GM21381 (cell line): ENCODE measurements at regions not wholly inside any gene's neighbourhood (a gene's known extent, or its start where the extent isn't known, plus 50 kb on each side); places are given as distances from the start of the nearest gene placed in this dataset.
"Not testable (repeated sequence)": the region's sequence is repeated elsewhere in the genome, so short reads cannot be mapped to it uniquely, and the experiment has no call there.

Source experiments
- ATAC-seq: cut with Tn5 transposase; IDR thresholded peaks from one replicate; pipeline ENCODE4 v1.9.1; 2021; ENCODE audit warnings: mild to moderate bottlenecking, moderate library complexity; ENCODE audit not compliant: unreplicated experiment

DNA sequence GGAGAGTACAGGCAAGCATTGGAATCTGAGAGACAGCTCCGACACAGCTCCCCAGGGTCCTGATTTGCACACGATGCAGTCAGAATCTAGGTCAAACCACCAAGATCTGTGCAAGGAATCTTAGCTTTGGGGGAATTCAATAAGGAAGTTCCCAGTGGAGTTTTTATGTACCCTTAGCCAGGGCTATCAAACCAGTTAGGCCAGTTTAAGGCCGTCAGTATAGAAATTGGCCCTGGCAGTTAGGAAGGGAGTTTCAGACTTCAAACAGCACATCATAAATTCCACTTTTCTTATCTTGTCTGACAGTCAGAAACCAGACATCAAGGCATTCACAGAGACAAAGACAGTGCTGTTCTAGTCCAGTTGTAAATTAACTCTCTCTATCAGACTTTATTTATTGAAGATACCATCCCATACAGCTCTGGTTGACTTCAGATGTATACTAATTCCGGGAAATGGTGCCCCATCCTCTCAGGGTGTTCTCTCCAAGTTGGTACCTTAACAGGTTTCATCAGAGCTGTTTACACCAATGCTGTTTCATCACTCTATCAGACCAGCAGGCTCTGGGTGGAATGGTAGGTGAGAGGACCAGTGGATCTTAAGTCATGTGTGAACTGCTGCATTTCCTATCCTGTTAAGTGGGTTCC lies 157.5 kb upstream of the ATF7IP start:
- ATAC-seq = no peak

DNA sequence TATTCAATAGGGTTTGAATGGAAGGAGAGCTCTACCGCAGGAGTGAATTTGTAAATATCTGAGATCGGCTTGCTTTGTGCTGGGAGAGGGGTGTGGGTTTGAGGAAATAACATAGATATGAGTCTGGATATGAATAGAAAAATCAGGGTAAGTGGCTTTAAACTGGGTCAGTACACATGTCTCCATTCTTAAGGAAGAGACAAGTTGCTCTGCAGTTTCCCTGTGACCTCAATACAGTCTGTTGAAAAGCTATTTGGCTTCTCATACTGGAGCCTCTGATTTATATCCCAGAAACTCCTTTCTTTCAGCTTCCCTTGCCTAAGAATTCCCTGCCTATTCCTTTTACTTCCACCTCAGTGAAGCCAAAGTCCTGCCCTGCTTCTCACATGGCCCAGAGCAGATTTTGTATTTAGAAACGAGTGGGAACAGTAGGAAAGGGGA lies 153.5 kb upstream of the ATF7IP start:
- ATAC-seq = no peak

DNA sequence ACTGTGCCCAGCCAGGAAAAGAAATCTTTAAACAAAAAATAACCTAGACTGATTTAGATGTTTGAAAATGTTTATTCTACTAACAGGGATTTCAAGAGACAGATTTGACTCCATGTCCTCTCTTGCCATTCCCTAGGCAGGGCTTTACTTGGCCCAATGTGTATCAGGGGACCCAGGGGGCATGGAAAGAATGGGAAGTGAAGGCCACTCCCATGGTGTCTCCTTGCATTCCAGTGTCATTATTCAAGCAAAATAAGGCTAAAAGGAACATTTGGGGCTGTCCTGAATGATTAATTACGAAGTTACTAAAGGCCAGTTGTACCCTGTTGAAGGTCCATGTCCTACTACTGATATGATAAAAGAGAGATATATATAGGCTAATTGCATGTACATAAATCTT lies 151.9 kb upstream of the ATF7IP start:
- ATAC-seq = no peak

DNA sequence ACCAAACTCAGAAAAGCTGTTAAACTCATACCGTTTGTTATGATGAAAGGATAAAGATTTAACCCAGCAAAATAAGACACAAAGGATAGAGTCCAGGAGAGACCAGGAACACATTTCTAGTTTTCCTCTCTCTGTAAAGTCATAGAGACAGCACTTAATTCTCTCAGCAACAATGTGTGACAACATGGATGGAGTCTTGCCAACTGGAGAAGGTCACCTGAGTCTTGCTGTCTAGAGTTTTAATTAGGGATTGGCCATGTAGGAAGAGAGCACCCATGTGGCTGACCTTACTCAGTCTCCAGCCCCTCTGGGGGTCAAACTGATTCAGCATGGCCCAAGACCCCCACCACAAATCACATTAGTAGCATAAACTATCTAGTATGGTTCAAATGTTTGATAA lies 151.0 kb upstream of the ATF7IP start:
- no peak for ATAC-seq

DNA sequence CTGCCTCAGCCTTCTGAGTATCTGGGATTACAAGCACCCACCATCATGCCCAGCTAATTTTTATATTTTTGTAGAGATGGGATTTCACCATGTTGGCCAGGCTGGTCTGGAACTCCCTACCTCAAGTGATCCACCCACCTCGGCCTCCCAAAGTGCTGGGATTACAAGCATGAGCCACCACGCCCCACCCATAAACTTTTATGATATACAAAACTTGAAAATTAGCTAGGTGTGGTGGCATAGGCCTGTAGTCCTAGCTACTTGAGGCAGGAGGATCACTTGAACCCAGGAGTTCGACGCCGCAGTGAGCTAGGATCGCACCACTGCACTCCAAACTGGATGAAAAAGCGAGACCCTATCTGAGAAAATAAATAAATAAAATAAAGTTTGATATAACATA lies 149.5 kb upstream of the ATF7IP start:
- not testable (repeated sequence) for ATAC-seq

DNA sequence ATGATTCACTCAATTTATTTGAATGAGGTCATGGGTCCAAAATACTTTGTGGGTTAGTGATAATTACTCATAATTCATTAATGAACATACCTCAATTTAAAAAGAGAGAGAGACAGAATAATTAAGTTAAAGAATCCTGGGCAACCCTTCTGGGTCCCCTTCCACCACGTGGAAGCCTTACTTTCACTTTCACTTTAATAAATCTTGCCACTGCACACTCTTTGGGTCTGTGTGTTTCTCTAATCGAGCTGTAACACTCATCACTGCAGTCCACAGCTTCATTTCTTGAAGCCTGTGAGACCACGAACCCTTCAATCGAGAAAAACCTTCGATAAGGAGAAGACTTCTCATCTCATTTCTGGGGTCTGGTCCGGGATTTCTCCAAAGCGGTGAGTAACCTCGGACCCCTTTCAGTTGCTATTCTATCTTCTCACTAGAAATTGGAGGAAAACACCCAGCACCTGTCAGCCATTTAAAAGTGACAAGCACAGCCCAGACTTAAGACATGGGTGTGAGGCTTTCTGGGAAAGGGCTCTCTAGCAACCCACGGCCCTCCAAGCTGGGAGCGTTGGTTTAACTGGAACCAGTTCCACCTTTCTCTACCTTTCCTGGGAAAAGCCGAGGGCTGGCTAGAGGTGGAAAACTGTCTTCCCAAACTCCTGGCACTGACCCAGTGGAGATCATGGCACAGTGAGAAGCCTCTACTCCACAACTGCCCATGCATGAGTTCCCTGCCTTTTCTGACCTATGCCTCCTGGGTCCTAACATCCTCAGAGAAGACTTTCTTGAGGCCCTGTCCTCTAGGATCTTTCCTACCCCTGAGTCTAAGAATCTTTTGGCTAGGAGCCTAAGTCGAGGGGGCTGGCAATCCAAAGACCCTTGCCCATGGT lies 148.8 kb upstream of the ATF7IP start:
- ATAC-seq = no peak

DNA sequence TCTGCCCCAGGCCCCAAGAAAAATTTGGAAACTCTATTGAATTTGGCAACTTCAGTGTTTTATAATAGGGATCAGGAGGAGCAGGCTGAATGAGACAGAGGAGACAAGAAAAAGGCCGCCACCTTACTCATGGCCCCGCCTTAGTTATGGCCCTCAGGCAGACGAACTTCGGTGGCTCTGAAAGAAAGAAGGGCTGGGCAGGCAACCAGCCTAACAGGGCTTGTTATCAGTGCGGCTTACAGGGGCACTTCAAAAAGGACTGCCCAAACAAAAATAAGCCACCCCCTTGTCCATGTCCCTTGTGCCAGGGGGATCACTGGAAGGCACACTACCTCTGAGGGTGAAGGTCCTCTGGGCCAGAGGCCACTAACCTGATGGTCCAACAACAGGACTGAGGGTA lies 146.3 kb upstream of the ATF7IP start:
- no peak for ATAC-seq

DNA sequence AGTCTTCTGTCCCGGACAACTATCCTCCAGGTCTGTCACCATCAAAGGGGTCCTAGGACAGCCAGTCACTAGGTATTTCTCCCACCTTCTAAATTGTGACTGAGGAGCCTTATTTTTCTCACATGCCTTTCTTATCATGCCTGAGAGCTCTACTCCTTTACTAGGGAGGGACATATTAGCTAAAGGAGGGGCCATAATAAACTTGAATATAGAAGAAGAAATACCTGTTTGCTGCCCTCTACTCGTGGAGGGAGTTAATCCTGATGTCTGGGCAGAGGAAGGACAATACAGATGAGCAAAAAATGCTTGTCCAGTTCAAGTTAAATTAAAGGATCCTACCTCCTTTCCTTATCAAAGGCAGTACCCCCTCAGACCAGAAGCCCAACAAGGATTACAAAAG lies 145.8 kb upstream of the ATF7IP start:
- not testable (repeated sequence) for ATAC-seq

DNA sequence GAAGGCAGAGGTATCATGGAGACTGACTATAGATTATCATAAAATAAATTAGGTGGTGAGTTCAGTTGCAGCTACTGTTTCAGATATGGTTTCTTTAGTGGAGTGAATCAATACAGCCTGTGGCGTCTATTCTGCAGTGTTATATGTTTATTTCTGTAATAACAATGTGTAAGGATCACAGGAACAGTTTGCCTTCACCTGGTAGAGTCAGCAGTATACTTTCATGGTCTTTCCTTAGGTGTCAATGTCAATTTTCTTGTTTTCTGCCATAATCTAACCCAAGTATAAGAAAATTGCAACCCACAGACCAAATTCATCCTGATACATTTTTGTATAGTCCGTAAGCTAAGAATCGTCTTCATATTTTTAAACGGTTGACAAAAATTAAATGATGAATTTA lies 140.4 kb upstream of the ATF7IP start:
- no peak for ATAC-seq

DNA sequence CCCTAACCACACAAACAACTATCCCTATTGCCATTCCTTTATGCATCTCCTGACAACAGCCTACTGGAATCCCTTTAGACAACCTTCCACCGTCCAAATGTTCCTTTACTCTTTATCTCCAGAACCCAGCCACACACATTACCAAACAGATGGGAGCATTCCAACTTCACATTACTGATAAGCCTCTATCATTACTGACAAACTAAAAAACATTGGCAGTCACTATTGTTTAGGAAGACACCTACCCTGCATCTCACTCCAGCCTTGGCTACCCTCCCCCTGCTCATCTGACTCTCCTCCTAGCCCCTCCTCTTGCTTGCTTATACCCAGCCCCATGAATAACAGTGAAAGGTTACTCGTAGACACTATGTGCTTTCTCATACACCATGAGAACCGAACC lies 130.3 kb upstream of the ATF7IP start:
- not testable (repeated sequence) for ATAC-seq

DNA sequence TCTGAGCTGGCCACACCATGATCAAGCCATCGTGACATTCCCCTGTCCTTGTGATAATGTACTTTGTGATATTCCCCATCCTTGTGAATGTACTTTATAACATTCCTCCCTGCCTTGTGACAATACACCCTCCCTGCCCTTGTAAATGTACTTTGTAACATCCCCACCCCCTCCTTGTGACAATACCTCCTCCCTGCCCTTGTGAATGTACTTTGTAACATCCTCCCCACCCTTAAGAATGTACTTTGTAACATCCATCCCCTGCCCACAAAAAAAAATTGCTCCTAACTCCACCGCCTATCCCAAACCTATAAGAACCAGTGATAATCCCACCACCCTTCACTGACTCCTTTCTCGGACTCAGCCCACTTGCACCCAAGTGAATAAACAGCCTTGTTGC lies 128.8 kb upstream of the ATF7IP start:
- ATAC-seq = not testable (repeated sequence)

DNA sequence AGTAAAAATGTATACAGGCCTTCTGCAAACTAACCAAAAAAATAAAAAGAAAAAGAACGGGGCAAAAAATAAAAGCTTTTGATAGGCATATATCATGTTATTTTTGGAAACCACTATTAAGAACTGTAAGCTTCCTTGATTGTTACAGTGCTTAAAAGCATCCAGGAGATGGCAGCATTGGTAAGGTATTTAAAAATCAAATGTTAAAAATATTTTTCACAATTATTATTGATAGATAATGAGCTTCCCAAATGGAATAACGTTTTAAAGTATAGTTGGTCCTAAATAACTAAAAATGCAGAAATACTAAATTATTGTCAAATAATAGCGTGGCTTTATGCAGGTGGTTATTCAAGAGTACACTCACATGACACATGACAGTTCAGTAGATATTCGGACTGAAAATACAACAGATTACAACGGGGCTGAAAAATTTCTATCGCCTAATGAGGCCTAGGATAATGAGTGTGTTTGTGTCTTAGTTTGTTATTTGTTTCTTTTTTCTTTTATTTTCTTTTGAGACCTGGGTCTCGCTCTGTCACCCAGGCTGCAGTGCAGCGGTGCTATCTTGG lies 127.2 kb upstream of the ATF7IP start:
- ATAC-seq = no peak

DNA sequence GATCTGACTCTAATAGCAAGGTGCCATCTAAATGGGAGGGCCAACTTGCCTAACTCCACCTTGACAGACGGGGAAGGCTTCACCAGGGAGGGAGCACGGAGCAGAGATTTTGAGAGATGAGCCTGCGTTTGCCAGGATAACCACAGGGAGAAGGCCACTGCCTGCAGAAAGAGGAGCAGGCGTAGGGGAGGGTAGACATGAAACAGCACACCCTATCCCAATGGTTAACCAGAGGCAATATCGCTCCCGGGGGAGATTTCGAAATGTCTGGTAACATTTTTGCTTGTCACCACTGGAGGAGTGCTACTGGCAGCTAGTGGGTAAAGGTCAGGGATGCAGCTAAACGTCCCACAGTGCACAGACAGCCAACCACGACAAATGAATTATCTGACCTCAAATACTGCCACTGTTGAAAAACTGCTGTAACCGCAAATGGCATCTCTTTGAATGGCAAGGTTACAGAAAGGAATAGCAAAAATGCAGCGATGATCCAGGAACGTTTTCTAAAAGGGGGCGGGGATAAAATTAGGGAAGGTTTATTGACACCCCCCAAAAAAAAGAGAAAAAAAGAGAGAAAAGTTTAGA lies 126.0 kb upstream of the ATF7IP start:
- peak; percentile 85 for ATAC-seq

DNA sequence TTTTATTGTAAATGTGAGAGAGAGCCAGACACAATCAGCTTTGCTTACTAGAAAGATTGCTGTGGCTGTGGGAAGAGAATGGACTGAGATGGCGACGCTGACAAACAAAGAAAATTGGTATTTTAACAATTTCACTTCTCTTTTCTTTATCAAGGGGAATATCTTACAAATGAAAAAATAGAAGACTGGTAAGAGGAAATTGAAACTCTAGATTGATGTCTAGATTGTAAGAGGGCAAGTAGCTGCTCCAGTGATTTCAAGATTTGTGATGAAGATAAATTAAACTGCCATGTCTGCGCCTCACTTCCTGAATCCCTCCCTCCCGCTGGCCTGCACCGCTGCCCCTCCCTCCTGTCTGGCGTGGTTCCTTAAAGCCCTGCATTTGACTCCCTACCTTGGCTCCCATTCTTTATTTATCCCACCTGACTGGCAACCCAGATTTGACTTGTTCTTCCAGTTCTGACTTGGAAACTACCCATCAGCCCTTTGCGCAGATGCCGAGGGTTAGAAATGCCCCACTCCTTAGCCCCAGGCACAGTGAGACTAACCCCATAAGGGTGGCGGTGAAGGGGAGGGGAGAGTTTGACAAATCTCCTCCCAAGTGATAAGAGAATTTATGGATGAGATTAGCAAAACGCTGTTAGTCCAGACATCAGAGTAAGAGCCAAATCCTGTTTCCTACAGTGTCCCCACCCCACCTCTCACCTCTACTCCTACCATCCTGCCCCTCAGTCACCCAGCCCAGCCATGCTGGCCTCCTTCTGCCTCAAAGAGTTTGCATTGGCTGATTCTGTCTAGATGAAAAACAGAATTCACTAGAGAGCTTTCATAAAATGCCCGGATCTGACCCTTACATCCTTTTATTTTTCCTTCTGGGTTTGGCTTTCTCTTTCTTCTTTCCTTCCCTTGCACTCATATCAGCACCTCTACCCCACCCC lies 125.3 kb upstream of the ATF7IP start:
- ATAC-seq = peak; percentile 38

DNA sequence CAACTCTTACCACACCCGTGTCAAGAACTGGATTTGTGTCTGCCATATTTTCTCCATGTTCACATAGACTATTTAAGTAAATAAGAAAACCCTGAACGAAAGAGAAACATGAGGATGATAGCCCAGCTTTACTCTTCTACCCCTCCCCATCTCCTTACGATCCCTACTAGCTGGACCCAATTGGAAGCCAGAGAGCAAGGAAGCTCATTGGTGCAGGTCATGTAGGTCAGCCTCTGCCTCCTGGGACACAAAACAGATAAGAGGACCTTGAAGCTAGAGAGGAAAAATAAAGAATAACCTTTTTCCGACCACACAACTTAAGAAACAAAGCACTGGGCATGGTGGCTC lies 124.6 kb upstream of the ATF7IP start:
- no peak for ATAC-seq

DNA sequence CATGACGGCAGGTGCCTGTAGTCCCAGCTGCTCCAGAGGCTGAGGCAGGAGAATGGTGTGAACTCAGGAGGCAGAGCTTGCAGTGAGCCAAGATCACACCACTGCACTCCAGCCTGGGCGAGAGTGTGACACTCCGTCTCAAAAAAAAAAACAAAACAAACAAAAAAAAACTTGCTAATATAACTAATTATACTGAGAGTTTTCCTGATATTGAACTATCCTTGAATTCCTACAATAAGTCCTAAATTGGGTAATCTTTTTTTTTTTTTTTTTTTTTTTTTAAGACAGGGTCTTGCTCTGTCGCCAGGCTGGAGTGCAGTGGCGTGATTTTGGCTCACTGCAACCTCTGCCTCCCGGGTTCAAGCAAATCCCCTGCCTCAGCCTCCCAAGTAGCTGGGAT lies 122.7 kb upstream of the ATF7IP start:
- ATAC-seq = not testable (repeated sequence)

DNA sequence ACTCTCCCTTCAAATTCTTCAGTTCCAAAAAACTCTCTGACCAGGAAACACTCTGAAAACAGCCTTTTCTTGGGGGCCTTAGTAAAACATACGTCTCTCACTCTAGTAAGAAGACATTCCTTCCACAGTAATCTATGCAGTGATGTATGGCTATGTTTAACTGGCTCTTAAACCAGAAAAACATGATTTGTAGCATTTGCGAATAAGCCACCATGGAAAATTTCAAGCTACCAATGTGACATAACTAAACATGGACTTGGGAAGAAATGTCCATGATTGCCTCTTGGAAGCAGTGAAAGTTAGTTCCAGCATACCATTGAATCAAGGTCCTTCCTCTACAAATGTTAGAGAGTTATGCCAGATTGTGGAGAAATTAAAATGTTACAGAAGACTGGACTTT lies 121.5 kb upstream of the ATF7IP start:
- no peak for ATAC-seq

DNA sequence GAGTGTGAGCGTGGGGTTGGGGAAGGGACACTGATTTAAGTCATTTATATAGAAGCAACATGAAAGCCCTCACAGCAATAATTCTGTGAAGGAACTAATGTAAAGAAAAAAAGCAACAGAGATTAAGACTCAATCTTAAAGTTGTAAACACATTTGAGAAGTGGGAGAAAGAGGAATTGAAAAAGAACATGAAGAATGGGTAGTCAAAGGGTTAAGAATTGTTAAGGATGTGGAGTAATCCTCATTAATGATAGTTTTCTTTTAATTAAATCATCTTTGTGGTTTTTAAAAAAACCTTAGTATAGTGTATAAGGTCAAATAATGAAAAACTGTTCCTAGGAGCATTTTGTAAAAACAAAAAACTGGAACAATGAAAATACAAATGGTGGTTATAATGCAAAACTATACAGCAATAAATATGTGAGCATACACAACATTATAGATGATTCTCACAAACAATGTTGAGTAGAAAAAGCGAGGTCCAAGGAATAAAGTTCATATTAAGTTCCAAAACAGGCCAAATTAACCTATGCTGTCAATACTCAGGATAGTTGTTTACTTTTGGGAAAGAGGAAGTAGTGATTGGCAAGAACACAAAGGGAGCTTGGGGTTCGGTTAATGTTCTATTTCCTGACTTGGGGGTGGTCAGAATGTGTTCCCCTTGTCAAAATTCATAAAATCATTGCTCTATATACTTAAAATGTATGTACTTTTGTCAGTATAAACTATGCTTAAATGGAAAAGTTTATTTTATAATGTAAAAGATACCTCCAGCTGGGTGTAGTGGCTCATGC lies 120.4 kb upstream of the ATF7IP start:
- no peak for ATAC-seq

DNA sequence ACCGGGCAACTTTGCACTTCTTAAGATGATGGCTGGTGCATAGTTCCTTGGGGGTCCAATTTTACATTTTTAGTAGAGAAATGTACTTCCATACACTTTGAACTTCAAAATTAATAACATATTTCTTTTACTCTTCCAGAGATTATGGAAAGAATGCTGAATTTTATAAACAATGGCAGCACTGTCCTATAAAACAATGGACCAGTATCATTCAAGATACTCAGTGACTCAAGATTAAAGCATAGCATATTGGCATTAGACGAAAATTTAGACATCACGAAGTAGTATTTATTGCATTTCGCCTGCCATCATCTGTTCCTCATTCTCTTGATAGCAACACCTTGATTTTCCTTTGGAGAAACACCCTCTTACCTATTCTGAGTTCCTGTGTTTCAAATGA lies 118.3 kb upstream of the ATF7IP start:
- ATAC-seq = no peak

DNA sequence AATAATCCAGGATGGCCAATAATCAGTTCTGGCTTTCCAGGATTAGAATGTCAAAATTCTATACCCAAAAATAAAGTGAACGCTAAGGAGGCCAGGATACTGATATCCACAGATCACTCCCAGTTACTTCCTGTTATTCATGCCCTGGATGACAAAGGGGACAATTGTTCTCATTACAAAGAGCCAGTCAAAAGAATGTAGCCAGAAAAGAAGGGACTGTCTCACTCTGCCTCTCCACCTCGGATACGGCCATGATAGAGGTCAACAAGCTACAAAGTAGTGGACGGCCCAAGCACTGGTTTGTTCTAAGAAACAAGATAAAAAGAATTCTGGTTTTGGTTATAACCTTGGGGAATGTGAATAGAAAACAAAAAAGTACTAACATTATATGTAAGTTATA lies 116.1 kb upstream of the ATF7IP start:
- ATAC-seq = no peak
